AG09309 (cell line): ENCODE measurements at regions not wholly inside any gene's neighbourhood (a gene's known extent, or its start where the extent isn't known, plus 50 kb on each side); places are given as distances from the start of the nearest gene placed in this dataset.

Experiments
- DNase-seq: peaks from one replicate; pipeline ENCODE4 v3.0.0-alpha.2; 2010; ENCODE audit warnings: low read depth
- H3K4me3 ChIP-seq: 2 replicates; pipeline ENCODE4 v1.5.1; 2011; ENCODE audit warnings: mild to moderate bottlenecking, low read depth, low read length, moderate library complexity; ENCODE audit not compliant: control insufficient read depth
- TF ChIP-seq, protein P1 (sequence below): IDR thresholded peaks from 2 replicates; pipeline ENCODE4 v1.5.1; 2011; ENCODE audit warnings: mild to moderate bottlenecking, low read depth, low read length, inconsistent platforms; ENCODE audit not compliant: insufficient read depth, control insufficient read depth; ENCODE audit errors: missing control alignments

DNA sequence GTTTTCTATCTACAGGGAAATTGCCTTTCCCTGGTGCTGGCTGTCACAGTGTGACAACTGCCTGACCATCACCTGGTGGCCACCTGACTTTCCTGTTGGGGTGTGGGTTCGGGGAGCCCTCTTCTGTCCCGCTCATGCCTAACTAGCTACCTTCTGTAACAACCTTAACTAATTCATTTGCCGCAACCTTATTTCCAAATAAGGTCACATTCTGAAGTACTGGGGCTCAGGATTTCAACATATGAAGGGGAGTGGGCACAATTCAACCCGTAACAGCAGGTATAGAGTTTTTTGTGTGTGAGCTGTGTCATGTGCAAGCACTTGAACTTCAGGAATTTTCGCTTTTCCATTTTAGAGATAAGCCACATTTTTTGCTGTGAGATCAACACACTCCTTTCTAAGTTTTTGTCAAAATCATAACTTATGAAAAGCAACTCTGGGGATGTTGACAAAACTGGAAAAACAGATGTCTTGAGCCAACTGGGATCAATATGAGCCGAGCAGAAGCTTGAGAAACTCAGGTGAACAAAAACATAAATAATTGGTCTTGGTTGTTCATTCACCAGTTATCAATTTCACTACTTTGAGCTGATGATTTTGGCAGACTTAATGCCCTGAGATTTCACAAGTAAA is 242.0 kb upstream of the RGMA start:
- no peak for DNase-seq
- TF ChIP-seq, protein P1, sequence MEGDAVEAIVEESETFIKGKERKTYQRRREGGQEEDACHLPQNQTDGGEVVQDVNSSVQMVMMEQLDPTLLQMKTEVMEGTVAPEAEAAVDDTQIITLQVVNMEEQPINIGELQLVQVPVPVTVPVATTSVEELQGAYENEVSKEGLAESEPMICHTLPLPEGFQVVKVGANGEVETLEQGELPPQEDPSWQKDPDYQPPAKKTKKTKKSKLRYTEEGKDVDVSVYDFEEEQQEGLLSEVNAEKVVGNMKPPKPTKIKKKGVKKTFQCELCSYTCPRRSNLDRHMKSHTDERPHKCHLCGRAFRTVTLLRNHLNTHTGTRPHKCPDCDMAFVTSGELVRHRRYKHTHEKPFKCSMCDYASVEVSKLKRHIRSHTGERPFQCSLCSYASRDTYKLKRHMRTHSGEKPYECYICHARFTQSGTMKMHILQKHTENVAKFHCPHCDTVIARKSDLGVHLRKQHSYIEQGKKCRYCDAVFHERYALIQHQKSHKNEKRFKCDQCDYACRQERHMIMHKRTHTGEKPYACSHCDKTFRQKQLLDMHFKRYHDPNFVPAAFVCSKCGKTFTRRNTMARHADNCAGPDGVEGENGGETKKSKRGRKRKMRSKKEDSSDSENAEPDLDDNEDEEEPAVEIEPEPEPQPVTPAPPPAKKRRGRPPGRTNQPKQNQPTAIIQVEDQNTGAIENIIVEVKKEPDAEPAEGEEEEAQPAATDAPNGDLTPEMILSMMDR: no peak
- H3K4me3 ChIP-seq: no peak overlapping the region

GRCh38 chr15:93327364-93327763 is 238.4 kb upstream of the RGMA start:
- H3K4me3 ChIP-seq: no peak overlapping the region
- DNase-seq: no peak
- TF ChIP-seq, protein P1: no peak

GRCh38 chr15:93324186-93324975 is 235.4 kb upstream of the RGMA start:
- TF ChIP-seq, protein P1: no peak
- H3K4me3 ChIP-seq: no peak overlapping the region
- DNase-seq: no peak

DNA sequence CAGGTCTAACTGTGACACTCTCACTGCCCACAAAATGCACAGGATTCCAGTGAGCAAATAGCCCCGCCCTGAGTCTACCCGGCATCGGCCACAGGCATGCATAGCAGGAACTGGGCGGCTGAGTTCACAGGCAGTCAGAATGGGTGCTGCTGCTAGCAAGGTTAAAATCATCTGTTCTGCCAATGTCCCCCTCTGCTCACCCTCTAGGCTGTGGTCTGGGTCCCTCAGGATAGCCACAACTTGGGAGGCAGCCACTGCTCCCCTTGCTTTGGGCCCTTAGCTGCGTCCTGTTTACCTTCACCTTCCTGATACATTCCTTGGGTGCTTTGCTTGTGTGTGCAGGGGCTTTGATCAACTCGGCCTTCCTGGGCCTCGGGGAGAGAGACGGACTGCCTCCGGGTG is 232.9 kb upstream of the RGMA start:
- DNase-seq: no peak
- no peak overlapping the region for H3K4me3 ChIP-seq
- TF ChIP-seq, protein P1: no peak

GRCh38 chr15:93319121-93319814 is 230.3 kb upstream of the RGMA start:
- H3K4me3 ChIP-seq: no peak overlapping the region
- no peak for DNase-seq
- TF ChIP-seq, protein P1: no peak

DNA sequence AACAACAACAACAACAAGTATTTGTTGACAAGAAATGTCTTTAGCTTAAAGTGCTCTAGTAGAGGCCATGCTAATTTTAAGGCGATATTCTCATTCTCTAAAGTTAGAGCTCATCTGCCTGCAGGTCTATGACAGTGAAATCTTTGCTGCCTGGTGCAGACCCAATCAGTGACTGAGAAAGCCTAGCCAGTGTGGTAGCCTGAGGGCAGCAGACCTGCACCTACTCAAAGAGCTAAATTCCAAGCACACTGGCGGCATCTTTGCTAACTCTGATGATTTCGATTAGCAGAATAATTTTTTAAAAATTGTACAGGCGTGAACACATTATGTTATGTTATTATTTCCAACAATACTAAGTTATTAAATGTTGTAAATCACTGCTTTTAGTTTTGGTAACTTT is 228.8 kb upstream of the RGMA start:
- TF ChIP-seq, protein P1: no peak
- no peak for DNase-seq
- no peak overlapping the region for H3K4me3 ChIP-seq
